Fibroblast of lung (primary cell): ENCODE measurements at regions not wholly inside any gene's neighbourhood (a gene's known extent, or its start where the extent isn't known, plus 50 kb on each side); places are given as distances from the start of the nearest gene placed in this dataset.

ENCODE experiments used
- CTCF ChIP-seq, 2 donors: IDR thresholded peaks in 1 of 2; conservative IDR thresholded peaks in 1 of 2; 1 replicate in 1 of 2; 2 replicates in 1 of 2; pipeline ENCODE4 v1.5.1; 2011 to 2012; ENCODE audit warnings: low read length in 2 of 2, control low read depth in 1 of 2, inconsistent platforms in 1 of 2, low read depth in 1 of 2, mild to moderate bottlenecking in 1 of 2
- EZH2 ChIP-seq: IDR thresholded peaks from 2 replicates; pipeline ENCODE4 v1.5.1; 2012; ENCODE audit warnings: low read length, control low read depth, mild to moderate bottlenecking; ENCODE audit errors: missing control alignments

GRCh38 chr1:4595341-4596225 lies 58.8 kb upstream of the AJAP1 start:
- TF ChIP-seq CTCF (conservative IDR thresholded peaks at IDR 0.05 in 1 of 2, IDR thresholded peaks at IDR 0.05 in 1 of 2; ENCODE audit: low read depth in 1 of 2, low read length in 2 of 2) (no peak), EZH2 (no peak)
